Fibroblast of lung (primary cell): ENCODE measurements at regions not wholly inside any gene's neighbourhood (a gene's known extent, or its start where the extent isn't known, plus 50 kb on each side); places are given as distances from the start of the nearest gene placed in this dataset.
"Not testable (repeated sequence)": the region's sequence is repeated elsewhere in the genome, so short reads cannot be mapped to it uniquely, and the experiment has no call there.

ENCODE experiments used
- DNase-seq, 2 donors: peaks; one replicate each; pipeline versions ENCODE4 v3.0.0 to v3.0.0-alpha.2; 2010; ENCODE audit warnings: low read depth in 2 of 2
- H2AFZ ChIP-seq: 2 replicates; pipeline ENCODE4 v1.5.1; 2012; ENCODE audit warnings: low read length, control low read depth, inconsistent platforms
- H3K27ac ChIP-seq: 2 replicates; pipeline ENCODE4 v1.5.1; 2011; ENCODE audit warnings: low read length, control low read depth; ENCODE audit not compliant: insufficient read depth
- H3K27me3 ChIP-seq: 2 replicates; pipeline ENCODE4 v1.5.1; 2011; ENCODE audit warnings: mild to moderate bottlenecking, low read length; ENCODE audit not compliant: control insufficient read depth, insufficient read depth
- H3K36me3 ChIP-seq: 2 replicates; pipeline ENCODE4 v1.5.1; 2011; ENCODE audit warnings: low read length; ENCODE audit not compliant: control insufficient read depth, insufficient read depth
- H3K4me1 ChIP-seq: 2 replicates; pipeline ENCODE4 v1.5.1; 2011; ENCODE audit warnings: low read length; ENCODE audit not compliant: control insufficient read depth, insufficient read depth; ENCODE audit errors: extremely low read depth
- H3K4me2 ChIP-seq: 2 replicates; pipeline ENCODE4 v1.5.1; 2011; ENCODE audit warnings: low read length, control low read depth; ENCODE audit not compliant: insufficient read depth; ENCODE audit errors: extremely low read depth
- H3K4me3 ChIP-seq, 4 experiments: fragments of 200-600 bp in 1 of 4; sonication (generic) in 1 of 4; replicated peaks in 1 of 4; 2 replicates each; pipeline ENCODE4 v1.5.1; 2011 to 2016; ENCODE audit warnings: low read length in 4 of 4, low read depth in 3 of 4, mild to moderate bottlenecking in 3 of 4, control low read depth in 2 of 4, inconsistent platforms in 1 of 4, mixed read lengths in 1 of 4; ENCODE audit not compliant: insufficient read depth in 1 of 4; ENCODE audit errors: control extremely low read depth in 1 of 4
- H3K79me2 ChIP-seq: 2 replicates; pipeline ENCODE4 v1.5.1; 2012; ENCODE audit warnings: mild to moderate bottlenecking, low read length, inconsistent platforms; ENCODE audit not compliant: control insufficient read depth, insufficient read depth
- H3K9ac ChIP-seq: 2 replicates; pipeline ENCODE4 v1.5.1; 2011; ENCODE audit warnings: mild to moderate bottlenecking, low read length, control low read depth; ENCODE audit not compliant: insufficient read depth
- H3K9me3 ChIP-seq: 2 replicates; pipeline ENCODE4 v1.5.1; 2012; ENCODE audit warnings: low read depth, low read length; ENCODE audit not compliant: control insufficient read depth, insufficient read depth
- H4K20me1 ChIP-seq: 2 replicates; pipeline ENCODE4 v1.5.1; 2011; ENCODE audit warnings: low read length; ENCODE audit not compliant: control insufficient read depth, insufficient read depth; ENCODE audit errors: extremely low read depth
- EZH2 ChIP-seq: IDR thresholded peaks from 2 replicates; pipeline ENCODE4 v1.5.1; 2012; ENCODE audit warnings: low read length, control low read depth, mild to moderate bottlenecking; ENCODE audit errors: missing control alignments
- TF ChIP-seq, protein P1 (sequence below), 2 donors: IDR thresholded peaks in 1 of 2; conservative IDR thresholded peaks in 1 of 2; 1 replicate in 1 of 2; 2 replicates in 1 of 2; pipeline ENCODE4 v1.5.1; 2011 to 2012; ENCODE audit warnings: low read length in 2 of 2, control low read depth in 1 of 2, inconsistent platforms in 1 of 2, low read depth in 1 of 2, mild to moderate bottlenecking in 1 of 2

DNA sequence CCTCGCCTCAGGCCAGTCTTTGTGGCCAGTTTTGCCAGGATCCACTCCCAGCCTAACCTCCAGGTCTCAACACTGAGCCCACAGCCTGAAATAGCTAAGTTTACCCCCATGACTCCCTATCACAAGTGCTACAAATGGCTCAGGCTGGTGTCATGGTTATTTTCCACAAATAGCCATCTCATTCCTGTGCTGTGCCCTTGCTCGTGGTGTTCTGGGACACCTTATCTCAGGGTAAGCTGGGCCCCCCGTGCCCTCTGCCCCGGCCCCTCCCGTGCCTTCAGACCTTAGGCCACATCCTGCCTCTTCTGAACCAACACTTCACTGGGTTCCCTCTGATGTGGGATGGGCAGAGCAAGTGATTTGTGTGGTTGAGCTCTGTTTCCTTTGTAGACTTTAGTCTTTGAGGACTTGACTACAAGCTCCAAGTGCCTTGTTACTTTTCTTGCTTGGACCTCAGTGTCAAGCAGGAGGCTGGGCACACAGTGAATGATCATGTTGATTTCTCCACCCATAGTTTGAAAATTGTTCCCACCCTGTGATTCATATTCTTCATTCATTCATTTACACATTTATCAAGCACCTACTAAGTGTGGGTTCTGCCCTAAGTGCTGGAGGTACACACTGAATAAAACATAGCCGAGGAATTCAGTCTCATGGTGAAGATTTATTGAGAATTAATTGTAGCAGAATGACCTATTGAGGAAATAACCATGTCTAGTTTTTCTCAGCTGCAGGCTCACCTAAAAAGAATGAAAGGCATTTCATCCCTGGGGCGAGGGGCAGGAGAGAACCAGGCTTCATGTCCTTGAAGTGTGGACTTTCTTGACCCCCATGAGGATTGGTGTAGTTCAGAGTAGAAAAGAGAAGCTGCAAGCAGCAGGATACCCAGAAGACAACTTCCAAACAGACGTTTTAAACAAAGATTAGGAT is 84.5 kb upstream of the CTNNA1 start:
- H2AFZ ChIP-seq, result no peak overlapping the region
- DNase-seq, result peak in 1 of 2 donors; percentile 64

DNA sequence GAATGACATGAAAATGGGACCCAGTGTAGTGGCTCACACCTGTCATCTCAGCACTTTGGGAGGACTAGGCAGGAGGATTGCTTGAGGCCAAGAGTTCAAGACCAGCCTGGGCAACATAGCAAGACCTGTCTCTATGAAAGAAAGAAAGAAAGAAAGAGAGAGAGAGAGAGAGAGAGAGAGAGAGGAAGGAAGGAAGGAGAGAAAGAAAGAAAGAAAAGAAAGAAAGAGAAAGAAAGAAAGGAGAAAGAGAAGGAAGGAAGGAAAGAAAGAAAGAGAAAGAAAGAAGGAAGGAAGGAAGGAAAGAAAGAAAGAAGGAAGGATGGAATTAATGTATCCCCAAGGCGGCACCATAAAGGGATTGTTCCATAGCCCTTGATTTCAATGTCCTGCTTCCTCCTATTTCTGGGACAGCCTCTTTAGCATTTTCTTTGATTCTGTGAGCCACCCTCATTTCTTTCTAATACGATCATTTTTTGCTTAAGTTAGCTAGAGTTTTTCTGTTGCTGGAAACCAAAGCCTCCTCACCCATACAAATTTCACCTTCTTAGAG is 85.4 kb upstream of the CTNNA1 start:
- H2AFZ ChIP-seq, H3K4me3 ChIP-seq, H3K79me2 ChIP-seq, H3K36me3 ChIP-seq, H3K9me3 ChIP-seq, H3K27me3 ChIP-seq, H3K9ac ChIP-seq, H3K4me2 ChIP-seq, H3K27ac ChIP-seq, DNase-seq, H4K20me1 ChIP-seq, H3K4me1 ChIP-seq: not testable (repeated sequence)

More for the DNA sequence above, 84.5 kb upstream of the CTNNA1 start:
- Histone ChIP-seq H3K27ac (no peak overlapping the region), H3K36me3 (no peaks in the 10 kb centered on the region), H3K4me3 (no peak overlapping the region), H3K4me1 (no peaks in the 10 kb centered on the region), H3K79me2 (no peaks in the 10 kb centered on the region), H3K9me3 (no peaks in the 10 kb centered on the region), H3K27me3 (no peaks in the 10 kb centered on the region), H4K20me1 (no peaks in the 10 kb centered on the region), H3K9ac (no peak overlapping the region), H3K4me2 (no peak overlapping the region)
- TF ChIP-seq, protein P1, sequence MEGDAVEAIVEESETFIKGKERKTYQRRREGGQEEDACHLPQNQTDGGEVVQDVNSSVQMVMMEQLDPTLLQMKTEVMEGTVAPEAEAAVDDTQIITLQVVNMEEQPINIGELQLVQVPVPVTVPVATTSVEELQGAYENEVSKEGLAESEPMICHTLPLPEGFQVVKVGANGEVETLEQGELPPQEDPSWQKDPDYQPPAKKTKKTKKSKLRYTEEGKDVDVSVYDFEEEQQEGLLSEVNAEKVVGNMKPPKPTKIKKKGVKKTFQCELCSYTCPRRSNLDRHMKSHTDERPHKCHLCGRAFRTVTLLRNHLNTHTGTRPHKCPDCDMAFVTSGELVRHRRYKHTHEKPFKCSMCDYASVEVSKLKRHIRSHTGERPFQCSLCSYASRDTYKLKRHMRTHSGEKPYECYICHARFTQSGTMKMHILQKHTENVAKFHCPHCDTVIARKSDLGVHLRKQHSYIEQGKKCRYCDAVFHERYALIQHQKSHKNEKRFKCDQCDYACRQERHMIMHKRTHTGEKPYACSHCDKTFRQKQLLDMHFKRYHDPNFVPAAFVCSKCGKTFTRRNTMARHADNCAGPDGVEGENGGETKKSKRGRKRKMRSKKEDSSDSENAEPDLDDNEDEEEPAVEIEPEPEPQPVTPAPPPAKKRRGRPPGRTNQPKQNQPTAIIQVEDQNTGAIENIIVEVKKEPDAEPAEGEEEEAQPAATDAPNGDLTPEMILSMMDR (conservative IDR thresholded peaks at IDR 0.05 in 1 of 2, IDR thresholded peaks at IDR 0.05 in 1 of 2; ENCODE audit: low read depth in 1 of 2, low read length in 2 of 2), result no peak
- no peak for TF ChIP-seq EZH2

DNA sequence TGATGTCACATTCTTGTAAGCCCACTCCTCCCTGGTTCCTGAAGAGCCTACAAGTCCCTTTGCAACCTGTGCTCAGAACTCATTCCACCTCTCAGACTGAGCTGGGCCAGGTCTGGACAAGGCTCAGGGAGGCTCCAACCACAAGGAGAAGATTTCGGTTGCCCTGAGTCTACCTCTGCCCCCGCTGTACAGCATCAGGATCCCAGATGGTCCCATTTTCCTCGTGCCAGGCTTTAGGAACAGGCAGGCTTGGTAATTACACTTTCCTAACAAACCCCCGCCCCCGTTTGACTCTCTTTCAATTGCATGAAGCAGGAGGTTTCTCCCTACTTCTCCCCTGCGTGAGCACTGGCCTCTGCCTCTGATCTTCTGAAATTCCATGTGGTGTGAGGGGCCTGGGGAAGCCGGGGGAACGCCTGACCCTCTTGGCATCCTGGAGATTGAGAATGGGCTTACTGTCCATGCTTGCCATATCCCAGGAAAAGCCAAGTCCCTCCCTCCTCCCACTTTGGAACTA is 86.9 kb upstream of the CTNNA1 start:
- H3K27ac ChIP-seq, result no peak overlapping the region
- H3K4me3 ChIP-seq, result no peak overlapping the region
- no peaks in the 10 kb centered on the region for H3K9me3 ChIP-seq
- no peaks in the 10 kb centered on the region for H3K79me2 ChIP-seq
- no peak for DNase-seq
- peaks cover 2% of the 10 kb centered on the region for H3K27me3 ChIP-seq
- TF ChIP-seq, protein P1 (conservative IDR thresholded peaks at IDR 0.05 in 1 of 2, IDR thresholded peaks at IDR 0.05 in 1 of 2; ENCODE audit: low read depth in 1 of 2, low read length in 2 of 2), result no peak
- H3K4me1 ChIP-seq, result no peaks in the 10 kb centered on the region
- no peak overlapping the region for H3K9ac ChIP-seq
- H3K36me3 ChIP-seq, result no peaks in the 10 kb centered on the region
- H2AFZ ChIP-seq, result no peak overlapping the region
- no peaks in the 10 kb centered on the region for H4K20me1 ChIP-seq
- no peak overlapping the region for H3K4me2 ChIP-seq
